CD1c-positive myeloid dendritic cell (primary cell): ENCODE measurements at regions not wholly inside any gene's neighbourhood (a gene's known extent, or its start where the extent isn't known, plus 50 kb on each side); places are given as distances from the start of the nearest gene placed in this dataset.

ENCODE experiments used
- DNase-seq: peaks from one replicate; pipeline ENCODE4 v3.0.0-alpha.2; 2016; ENCODE audit errors: extremely low spot score

DNA sequence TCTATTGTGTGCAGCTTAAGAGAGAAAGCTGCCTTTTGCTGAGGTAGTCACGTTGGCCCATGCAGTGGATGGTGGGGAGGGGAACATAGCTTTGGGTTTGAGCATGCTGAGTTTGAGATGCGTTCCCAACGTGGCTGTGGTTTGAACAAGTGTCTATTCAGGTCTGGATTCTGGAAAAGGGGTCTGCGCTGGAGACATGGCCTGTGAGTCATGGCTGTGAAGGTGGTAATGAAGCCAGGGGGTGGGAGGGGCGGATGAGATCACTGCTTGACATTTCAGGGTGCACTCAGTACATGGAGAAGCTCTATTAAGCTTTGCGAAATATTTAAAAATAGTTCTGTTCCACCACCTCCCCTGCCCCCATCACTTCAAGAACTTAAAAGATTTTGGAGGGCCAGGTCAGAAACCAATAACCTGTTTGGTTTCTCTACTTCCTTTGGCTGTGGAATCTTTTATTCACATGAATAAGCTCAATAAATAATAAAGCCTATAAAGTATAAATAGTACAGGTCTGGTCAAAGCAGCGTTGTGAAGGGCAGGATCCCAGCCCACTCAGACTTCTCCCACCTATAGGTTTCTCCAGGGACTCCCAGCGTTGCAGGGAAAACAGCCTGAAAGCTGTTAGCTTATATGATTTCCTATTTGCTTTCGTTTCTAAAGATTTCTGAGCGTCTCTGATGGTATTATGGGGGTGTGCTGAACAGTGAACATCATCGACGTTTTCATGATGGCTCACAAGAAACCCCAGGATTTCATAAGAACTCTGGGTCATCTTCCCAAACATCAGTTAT lies 189.9 kb downstream of the NSG2 start:
- no peak for DNase-seq

DNA sequence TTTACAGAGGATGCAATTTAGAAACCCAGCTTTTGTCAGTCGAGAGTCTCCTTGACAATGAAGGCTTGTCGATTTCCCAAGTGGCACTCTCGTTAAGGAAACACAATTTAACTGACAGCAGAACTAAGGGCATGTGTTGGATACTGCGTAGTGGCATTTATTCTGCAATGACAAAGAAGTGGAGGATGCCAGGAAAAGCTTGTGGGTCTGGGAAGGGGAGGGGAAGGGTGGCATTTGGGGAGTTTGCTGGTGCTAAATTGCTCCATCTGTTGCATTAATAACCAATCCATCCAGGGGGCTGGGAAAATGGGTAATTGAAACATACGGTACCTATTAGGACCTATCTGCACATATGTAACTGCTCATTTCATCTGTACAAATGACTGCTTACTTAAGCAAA lies 190.6 kb downstream of the NSG2 start:
- DNase-seq: no peak

DNA sequence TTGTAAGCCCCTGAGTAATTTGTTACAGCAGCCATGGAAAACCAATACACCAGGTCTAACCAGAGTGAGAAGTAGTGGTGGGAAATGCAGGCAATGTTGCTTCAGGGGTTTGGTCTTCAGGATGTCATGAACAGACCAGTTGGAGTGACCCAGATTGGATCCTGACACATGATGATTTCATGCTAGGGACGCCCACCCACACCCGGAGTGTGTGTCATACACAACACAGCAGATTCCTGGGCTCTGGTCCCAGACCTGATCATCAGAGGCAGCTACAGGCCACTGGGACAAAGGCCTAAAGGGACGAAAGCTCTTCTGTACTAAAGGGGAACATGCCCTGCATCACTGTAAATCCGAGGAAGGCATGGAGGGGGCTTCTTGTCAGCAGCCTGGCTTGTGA lies 194.2 kb downstream of the NSG2 start:
- DNase-seq: no peak

DNA sequence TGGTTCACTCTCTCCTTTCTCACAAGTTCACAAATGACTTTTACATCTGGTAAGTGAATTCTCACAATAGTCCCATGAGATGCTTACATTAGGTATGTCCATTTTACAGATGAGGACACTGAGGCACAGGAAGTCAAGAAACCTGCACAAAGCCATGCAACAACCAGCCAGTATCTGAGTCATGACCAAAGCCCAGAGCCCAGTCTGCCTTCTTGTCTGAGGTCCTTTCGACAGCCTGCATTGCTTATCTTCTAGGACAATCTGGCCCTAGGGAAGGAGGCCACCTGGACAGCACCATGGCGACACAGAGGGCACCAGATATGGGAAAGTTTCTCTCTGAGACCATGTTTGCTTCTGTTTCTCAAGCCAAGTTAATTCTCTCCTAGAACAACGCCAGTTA lies 197.1 kb downstream of the NSG2 start:
- DNase-seq: no peak

DNA sequence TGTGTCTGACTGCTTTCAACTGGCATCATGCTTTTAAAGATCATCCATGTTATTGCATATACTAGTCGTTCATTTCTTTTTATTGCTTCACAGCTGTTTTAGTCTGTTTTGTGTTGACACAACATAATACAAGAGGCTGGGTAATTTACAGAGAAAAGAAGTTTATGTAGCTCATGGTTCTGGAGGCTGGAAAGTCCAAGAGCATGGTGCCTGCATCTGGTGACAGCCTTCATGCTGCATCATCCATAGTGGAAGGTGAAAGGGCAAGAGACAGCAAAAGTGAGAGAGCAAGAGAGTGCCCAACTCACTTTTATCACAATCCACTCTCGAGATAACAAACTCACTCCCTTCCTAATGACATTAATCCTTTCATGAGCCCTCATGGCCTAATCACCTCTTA lies 198.4 kb downstream of the NSG2 start:
- DNase-seq: no peak

DNA sequence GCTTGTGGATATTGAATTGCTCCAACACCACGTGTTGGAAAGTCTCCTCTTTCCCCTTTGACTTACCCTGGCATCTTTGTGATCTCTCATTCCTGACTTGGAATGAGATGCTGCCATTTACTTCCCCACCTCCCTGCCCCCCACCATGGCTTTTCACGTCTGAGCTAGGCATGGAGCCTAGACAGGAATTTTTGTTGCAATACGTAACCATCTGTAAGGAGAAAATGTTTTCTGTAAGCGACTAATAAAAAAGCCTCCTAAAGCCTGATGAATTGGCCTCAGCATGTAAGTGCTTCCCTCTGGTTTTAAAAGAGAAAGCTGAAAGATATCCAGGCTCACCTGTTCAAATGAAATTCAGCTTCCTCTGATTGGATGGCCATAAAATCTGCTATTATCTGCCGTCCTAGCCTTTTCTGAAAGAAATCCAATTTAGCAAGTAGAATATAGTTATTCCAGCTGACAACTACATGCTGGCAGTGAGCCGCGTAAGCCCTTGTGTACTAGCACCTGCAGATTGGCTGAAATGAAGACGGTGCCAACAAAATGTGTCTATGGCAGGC lies 200.1 kb downstream of the NSG2 start:
- DNase-seq: no peak

DNA sequence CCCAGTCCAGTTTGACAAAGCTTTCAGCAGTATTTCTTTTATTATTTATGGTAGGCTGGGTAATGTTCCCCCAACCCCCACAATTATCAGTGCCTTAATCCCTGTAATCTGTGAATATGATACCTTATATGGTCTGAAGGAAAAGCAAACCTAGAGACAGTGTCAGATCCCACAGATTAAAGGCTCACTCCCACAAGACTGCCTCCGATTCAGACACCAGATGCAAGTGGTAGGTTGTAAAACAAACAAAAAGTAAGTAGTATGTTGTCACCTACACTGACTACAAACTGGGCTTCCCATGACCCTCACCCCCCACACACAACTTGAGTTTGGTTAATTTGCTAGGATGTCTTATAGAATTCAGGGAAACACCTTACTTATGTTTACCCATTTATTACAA lies 201.2 kb downstream of the NSG2 start:
- no peak for DNase-seq

DNA sequence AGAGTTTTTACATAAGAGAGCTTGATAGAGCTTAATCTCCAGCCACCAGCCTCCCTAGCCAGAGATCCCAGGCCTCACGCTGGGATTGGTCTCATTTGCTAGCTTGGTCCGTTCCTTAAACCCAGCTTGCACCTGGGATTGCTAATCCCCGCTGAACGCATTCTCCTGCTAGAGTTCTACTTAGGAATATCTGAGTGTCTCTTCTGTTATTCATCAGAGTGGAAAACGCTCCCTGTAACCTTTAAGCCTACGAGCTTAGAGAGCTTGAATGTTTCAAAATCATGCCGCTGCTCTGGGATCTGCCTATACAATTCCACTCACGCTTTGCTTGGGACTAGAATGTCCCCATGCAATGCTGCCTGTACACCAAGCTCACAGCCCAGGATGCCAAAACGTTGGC lies 201.8 kb downstream of the NSG2 start:
- DNase-seq: no peak

DNA sequence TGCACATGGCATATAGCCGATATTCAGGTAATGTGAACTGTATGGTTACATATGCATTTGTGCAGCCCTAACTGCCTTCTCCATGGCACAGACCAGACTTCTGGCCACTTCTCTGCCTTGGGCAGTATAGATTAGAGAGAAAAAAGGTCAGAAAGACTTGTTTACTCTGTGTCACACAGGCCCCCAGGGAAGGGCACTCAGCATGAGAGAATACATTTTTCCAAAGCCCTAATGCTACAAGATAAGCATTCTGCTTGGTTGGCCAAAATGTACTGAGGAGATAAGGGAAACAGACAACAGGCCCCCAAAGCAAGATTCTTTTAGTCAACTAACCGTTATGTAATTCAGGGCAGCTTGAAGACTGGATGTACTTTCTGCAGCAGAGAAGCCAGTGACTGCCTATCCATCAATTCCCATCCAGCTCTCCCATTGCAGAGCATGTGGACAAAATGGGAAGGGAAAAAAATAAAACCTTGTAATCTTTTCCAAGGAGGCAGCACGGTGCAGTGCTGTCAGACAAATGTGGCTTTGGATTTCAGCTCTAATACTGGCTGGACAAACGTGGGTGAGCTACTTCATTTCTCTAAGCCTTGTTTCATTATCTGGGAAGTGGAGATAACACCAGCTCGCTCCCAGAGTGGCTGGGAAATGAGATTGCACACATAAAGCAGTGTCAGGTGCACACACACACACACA lies 205.9 kb downstream of the NSG2 start:
- DNase-seq: no peak

DNA sequence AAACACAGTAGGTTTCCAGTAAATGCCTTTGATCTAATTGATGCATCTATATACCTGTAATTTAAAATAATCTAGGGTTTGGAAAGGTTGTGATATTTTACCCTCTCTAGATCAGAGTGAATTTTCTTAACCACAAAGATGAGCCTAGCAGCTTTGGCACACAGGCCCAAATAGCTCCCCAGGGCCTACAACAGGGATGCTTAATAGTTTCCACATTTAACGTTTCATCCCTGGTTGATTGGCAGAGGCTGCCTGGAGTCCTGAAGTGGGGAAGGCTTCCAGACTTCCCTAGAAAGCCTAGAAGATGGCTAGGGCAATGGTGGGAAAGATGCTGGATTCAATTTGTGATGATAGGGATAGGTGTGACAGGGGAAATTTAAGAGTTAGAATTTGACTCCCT lies 206.6 kb downstream of the NSG2 start:
- no peak for DNase-seq

DNA sequence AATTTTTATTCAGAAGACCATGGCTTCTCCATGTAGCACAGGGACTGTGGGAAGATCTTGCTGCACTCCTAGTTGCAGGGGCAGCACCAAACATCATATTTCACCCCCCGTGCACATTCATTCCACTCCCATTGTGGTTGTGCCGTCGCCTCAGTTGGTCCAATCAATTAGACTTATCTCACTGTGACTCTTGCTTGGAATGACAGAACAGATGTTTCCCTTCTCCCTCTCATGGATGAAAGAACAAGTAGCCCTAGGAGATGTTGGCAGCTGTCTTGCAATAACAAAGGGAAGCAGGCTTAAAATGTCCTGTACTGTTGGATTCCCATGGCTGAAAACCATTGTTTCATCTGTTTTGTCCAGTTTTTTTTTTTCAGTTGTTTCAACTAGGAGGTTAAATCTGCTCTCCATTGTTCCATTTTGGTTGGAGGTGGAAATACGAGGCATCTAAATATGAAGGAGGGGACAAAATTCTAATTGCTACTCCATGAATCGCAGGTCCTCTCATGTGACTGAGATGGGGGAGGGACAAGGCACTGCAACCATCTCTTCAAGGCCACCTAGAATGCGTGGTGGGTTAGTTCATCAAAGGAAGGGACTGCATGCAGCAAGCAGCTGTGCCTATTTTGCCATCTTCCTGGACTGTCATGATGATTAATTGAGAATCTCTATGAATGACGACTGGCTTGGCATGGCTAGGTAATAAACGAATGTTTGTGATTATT lies 214.4 kb downstream of the NSG2 start:
- no peak for DNase-seq

DNA sequence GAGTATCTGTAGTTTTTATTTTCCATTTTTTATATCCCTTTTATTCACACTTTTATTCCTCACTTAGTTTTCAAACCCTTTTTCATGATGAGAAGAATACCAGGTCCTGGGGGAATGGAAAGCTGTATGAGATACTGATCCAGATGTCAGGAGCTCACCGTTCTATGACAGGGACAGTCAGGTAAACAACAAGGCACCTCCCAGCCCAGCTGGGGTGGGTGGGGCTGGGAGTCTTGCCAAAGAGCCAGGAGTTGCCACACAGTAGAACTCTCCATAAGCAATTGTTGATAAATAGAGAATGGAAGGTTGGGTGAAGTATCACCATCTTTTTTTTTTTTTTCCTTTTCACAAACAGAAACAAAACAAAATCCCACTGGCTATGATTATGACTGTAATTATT lies 225.8 kb downstream of the NSG2 start:
- no peak for DNase-seq

DNA sequence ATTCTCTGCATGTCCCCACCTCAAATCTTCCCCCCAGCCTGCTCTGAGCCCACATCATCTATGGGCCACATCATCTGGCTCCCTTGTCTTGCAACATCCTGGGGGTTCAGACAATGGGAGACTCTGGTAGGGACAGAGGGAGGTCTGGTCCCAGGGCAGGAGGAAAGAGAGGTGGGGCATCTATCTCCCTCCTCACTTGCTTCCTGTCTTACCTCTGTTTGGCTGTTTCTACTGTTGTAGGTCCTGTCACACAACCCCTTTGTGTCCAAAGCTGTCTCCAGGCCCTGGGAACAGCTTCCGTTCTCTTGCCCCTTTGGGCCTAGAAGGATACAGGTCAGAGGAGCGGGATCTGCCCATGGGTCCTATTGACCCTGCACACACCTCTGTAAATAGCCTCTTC lies 227.2 kb downstream of the NSG2 start:
- DNase-seq: no peak

DNA sequence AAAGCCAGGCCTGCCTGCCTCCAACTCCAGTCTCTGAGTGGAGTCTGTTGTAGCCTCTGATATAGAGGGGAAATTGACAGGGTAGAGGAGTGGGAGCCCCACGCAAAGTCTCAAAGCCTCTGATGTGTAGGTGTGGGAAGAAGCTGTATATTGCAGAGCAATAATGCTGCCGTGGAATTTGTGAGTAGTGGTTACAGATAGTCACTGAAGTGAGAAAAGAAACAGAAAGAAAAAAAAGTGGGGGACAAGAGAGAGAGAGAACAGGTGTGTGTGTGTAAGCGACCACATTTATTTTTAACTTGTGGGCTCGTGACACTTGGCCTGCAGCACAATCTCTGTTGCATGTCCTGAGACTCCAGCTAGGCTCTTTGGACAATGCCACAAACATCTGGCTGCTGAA lies 227.8 kb downstream of the NSG2 start:
- DNase-seq: no peak

DNA sequence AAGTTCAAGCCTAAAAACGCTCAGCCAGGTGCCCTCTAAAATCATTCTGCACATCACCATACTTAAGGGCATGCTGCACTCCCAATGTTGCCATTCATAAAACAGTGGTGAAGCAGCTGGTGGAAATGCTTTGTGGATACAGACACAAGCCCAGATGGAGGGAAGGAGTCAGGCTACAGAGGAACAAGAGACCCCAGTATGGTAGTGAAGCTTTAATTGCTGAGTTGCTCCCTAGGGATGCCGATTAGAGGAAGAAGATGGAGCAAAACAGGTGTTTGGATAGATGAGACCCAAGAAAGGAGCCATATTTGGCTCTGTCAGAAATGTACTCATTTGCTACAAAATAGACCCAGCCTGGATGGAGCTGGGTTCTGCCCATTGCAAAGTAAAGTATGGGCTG lies 230.5 kb downstream of the NSG2 start:
- no peak for DNase-seq

DNA sequence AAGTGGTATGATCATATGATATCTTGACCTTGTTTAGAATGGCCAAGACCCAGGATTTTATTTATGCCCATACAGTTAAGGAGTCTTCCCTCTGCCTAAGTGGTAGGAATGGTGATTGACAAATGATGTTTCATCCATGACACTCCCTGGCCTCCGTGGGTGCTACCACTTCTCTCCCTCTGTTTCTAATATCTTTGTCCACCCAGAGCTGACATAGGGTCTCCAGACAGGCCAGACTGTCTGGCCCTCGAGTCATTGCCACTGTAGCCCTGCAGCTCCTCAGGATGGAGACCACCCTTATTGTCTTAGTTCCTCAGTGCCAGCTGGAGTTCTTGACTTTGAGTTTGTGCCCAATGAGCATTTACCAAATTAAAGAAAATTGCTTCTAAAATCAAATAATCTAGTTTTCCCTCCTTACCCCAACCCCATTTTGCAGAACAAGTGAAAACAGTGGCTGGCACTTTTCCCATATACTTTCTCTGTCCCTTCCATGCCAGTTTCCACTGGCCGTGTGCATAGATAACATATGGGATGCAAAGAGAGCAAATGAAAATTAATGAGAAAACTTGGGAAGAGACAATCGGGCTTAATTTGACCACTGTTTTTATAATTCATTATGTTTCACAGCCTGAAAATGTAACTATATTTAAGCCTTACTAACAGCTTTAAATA lies 235.7 kb downstream of the NSG2 start:
- DNase-seq: no peak

DNA sequence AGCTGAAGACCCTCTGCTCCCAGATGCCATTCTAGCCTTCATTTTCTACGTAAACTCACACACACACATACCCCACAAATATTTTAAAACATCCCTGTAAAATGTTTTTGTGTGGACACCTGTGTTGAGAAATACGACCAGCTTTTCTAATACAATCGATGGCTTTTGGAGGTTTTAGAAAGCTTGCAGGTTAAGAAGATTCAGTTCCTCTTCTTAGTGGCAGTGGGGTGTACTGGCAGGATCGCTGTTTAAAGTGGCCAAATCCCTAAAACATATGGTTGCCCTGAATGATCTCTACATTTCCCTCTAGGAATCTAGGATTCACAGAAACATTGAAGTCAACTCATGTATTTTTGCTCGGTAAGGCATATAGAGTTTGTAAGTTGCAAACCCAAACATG lies 236.3 kb downstream of the NSG2 start:
- no peak for DNase-seq

DNA sequence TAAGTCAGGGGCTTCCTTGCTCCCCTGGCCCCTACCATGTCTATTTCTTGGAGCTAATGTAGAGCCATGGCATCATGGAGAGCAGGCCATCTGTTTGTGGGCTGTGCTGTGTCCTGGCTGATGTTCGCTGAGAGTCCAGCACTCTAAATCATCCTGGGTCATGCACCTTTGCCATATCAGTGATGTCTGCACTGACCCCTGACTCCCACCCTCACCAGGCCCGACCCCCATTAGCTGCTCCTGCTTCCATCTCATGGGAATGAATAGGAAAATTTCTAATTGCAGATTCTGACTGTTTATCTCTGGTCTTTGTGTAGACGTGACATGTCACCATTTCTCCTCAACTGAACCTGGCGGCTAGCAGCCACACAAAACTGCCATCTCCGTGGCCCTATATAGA lies 236.9 kb downstream of the NSG2 start:
- DNase-seq: no peak

DNA sequence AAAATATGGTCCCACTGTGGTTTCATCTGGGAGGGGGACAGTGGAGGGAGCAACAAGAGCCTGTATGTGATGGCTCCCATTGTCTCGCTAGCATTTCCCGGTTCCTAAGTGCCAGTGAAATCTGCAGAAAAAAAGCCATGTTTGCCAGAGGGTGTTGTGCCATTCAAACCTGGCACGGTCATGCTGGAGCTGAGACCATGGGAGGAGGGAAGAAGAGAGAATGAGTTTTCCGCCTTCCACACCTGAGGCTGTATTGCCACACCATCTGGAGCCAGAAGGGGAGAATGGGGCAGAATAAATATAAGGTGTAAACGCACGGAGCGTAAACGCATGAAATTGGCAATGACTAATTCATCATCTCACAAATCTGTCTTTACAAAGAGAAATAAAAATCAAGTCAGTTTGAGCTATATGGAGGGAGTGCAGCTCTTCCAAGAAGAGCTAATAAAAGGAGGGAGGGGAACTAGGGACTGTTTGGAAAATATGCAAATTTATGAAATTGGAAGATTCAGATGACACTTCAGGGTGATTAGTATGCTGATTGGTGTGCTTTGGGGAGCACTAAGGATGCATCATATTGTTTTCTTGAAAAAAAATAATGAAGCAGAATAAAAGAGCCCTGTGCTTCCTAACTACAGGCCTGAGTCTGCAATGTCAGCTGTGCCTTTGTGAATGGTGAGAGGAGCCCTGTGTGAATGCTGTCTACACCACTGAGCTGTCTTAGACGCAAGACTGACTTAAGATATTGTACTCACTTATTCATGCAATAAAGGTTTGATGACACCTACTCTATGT lies 237.9 kb downstream of the NSG2 start:
- DNase-seq: no peak

DNA sequence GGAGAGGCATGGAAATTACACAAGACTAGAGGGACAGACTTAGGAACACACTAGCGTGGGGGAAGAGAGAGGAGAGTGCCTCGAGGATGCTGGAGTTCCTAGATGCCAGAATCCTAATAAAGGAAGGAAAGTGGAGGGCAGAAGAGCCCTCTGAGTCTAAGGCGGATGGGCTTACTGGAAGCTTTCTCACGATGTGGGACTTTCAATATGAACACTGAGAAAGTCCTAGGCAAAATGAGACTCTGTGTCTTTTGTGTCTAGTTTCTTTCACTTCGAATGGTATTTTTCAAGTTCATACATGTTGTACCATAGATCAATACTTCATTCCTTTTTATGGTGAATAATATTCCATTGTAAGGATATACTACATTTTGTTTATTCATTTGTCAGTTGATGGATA lies 239.4 kb downstream of the NSG2 start:
- DNase-seq: no peak

DNA sequence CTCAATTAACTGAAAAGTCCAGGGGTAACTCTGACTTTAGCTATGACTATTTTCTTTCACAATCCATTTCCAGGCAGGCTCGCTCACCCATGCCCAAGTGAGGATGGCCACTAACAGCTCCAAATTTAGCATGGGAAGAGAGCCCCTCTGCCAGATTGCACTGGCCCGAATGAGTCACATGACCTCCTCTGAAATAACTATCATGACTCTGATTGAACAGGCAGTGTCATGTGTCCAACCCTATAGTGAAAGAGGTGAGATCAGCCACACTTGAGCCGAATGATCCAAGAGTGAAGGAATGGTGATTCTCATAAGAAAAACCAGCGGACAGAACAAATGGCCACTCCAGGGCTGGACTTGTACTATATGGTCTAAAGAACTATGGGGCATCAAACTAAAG lies 242.3 kb downstream of the NSG2 start:
- no peak for DNase-seq
